H7 (cell line): ENCODE measurements at regions not wholly inside any gene's neighbourhood (a gene's known extent, or its start where the extent isn't known, plus 50 kb on each side); places are given as distances from the start of the nearest gene placed in this dataset.

Source experiments
- DNase-seq: peaks from one replicate; pipeline ENCODE4 v3.0.0; 2012
- H3K27me3 ChIP-seq: 2 replicates; pipeline ENCODE4 v1.6.0; 2011; ENCODE audit warnings: mild to moderate bottlenecking, low read length; ENCODE audit not compliant: control insufficient read depth, insufficient read depth
- H3K36me3 ChIP-seq: replicated peaks from 2 replicates; pipeline ENCODE4 v1.5.1; 2011; ENCODE audit warnings: low read length; ENCODE audit not compliant: control insufficient read depth, insufficient read depth
- H3K4me3 ChIP-seq: 2 replicates; pipeline ENCODE4 v1.5.1; 2011; ENCODE audit warnings: low read depth, mild to moderate bottlenecking, control low read depth, low read length, moderate library complexity; ENCODE audit not compliant: insufficient read depth

- H3K4me3 ChIP-seq: no peak overlapping the region
These were observed 462.5 kb upstream of the KLF12 start for GRCh38 chr13:74596691-74597090.

GRCh38 chr13:74593688-74594087 is 459.5 kb upstream of the KLF12 start:
- no peak for DNase-seq
- H3K4me3 ChIP-seq: no peak overlapping the region
- no peaks in the 10 kb centered on the region for H3K36me3 ChIP-seq
- H3K27me3 ChIP-seq: no peaks in the 10 kb centered on the region

More at GRCh38 chr13:74596691-74597090, 462.5 kb upstream of the KLF12 start:
- no peak for DNase-seq
- H3K27me3 ChIP-seq: no peaks in the 10 kb centered on the region
- H3K36me3 ChIP-seq: no peaks in the 10 kb centered on the region

GRCh38 chr13:74586847-74587246 is 452.6 kb upstream of the KLF12 start:
- Histone ChIP-seq H3K4me3 (no peak overlapping the region), H3K27me3 (no peaks in the 10 kb centered on the region), H3K36me3 (no peaks in the 10 kb centered on the region)
- no peak for DNase-seq

- Histone ChIP-seq H3K27me3 (peaks cover 3% of the 10 kb centered on the region; the same call in 1 of the 2 replicates), H3K36me3 (no peaks in the 10 kb centered on the region), H3K4me3 (no peak overlapping the region)
- no peak for DNase-seq
These were observed 442.2 kb upstream of the KLF12 start for GRCh38 chr13:74576420-74576819.

- peaks cover 3% of the 10 kb centered on the region; the same call in 1 of the 2 replicates for H3K27me3 ChIP-seq
- DNase-seq: peak; percentile 78
- H3K36me3 ChIP-seq: no peaks in the 10 kb centered on the region
- peak overlapping the region; percentile 45 for H3K4me3 ChIP-seq
These were observed 441.5 kb upstream of the KLF12 start for GRCh38 chr13:74575729-74576125.

- Histone ChIP-seq H3K4me3 (peak overlapping the region; percentile 45), H3K27me3 (peaks cover 3% of the 10 kb centered on the region; the same call in 1 of the 2 replicates), H3K36me3 (no peaks in the 10 kb centered on the region)
- peak; percentile 7 for DNase-seq
These were observed 440.9 kb upstream of the KLF12 start for GRCh38 chr13:74574964-74575728.

- H3K4me3 ChIP-seq: no peak overlapping the region
- DNase-seq: peak; percentile 29
- no peaks in the 10 kb centered on the region for H3K36me3 ChIP-seq
- peaks cover 3% of the 10 kb centered on the region; the same call in 1 of the 2 replicates for H3K27me3 ChIP-seq
These were observed 439.4 kb upstream of the KLF12 start for GRCh38 chr13:74573654-74574053.

GRCh38 chr13:74571811-74572210 is 437.6 kb upstream of the KLF12 start:
- no peak for DNase-seq
- Histone ChIP-seq H3K4me3 (no peak overlapping the region), H3K36me3 (no peaks in the 10 kb centered on the region), H3K27me3 (peaks cover 3% of the 10 kb centered on the region; the same call in 1 of the 2 replicates)

- no peak for DNase-seq
- H3K4me3 ChIP-seq: no peak overlapping the region
- no peaks in the 10 kb centered on the region for H3K36me3 ChIP-seq
- peaks cover 1% of the 10 kb centered on the region; the same call in 1 of the 2 replicates for H3K27me3 ChIP-seq
These were observed 436.6 kb upstream of the KLF12 start for GRCh38 chr13:74570834-74571233.

- H3K27me3 ChIP-seq: no peaks in the 10 kb centered on the region
- H3K36me3 ChIP-seq: no peaks in the 10 kb centered on the region
- DNase-seq: no peak
- H3K4me3 ChIP-seq: no peak overlapping the region
These were observed 435.8 kb upstream of the KLF12 start for GRCh38 chr13:74570046-74570445.

- Histone ChIP-seq H3K36me3 (no peaks in the 10 kb centered on the region), H3K4me3 (no peak overlapping the region), H3K27me3 (no peaks in the 10 kb centered on the region)
- no peak for DNase-seq
These were observed 435.0 kb upstream of the KLF12 start for GRCh38 chr13:74569251-74569650.

GRCh38 chr13:74567485-74567884 is 433.3 kb upstream of the KLF12 start:
- DNase-seq: no peak
- no peaks in the 10 kb centered on the region for H3K27me3 ChIP-seq
- H3K36me3 ChIP-seq: no peaks in the 10 kb centered on the region
- H3K4me3 ChIP-seq: no peak overlapping the region

GRCh38 chr13:74562381-74562780 is 428.2 kb upstream of the KLF12 start:
- no peaks in the 10 kb centered on the region for H3K27me3 ChIP-seq
- no peak overlapping the region for H3K4me3 ChIP-seq
- no peak for DNase-seq
- H3K36me3 ChIP-seq: no peaks in the 10 kb centered on the region

GRCh38 chr13:74561155-74561554 is 427.0 kb upstream of the KLF12 start:
- Histone ChIP-seq H3K27me3 (no peaks in the 10 kb centered on the region), H3K4me3 (no peak overlapping the region), H3K36me3 (no peaks in the 10 kb centered on the region)
- DNase-seq: no peak

- H3K4me3 ChIP-seq: no peak overlapping the region
- no peaks in the 10 kb centered on the region for H3K27me3 ChIP-seq
- DNase-seq: no peak
- no peaks in the 10 kb centered on the region for H3K36me3 ChIP-seq
These were observed 426.1 kb upstream of the KLF12 start for GRCh38 chr13:74560325-74560724.
